Fibroblast of lung (primary cell): ENCODE measurements at regions not wholly inside any gene's neighbourhood (a gene's known extent, or its start where the extent isn't known, plus 50 kb on each side); places are given as distances from the start of the nearest gene placed in this dataset.
"Not testable (repeated sequence)": the region's sequence is repeated elsewhere in the genome, so short reads cannot be mapped to it uniquely, and the experiment has no call there.

Source experiments
- DNase-seq, 2 donors: peaks; one replicate each; pipeline versions ENCODE4 v3.0.0 to v3.0.0-alpha.2; 2010; ENCODE audit warnings: low read depth in 2 of 2
- H2AFZ ChIP-seq: 2 replicates; pipeline ENCODE4 v1.5.1; 2012; ENCODE audit warnings: low read length, control low read depth, inconsistent platforms
- H3K27ac ChIP-seq: 2 replicates; pipeline ENCODE4 v1.5.1; 2011; ENCODE audit warnings: low read length, control low read depth; ENCODE audit not compliant: insufficient read depth
- H3K27me3 ChIP-seq: 2 replicates; pipeline ENCODE4 v1.5.1; 2011; ENCODE audit warnings: mild to moderate bottlenecking, low read length; ENCODE audit not compliant: control insufficient read depth, insufficient read depth
- H3K36me3 ChIP-seq: 2 replicates; pipeline ENCODE4 v1.5.1; 2011; ENCODE audit warnings: low read length; ENCODE audit not compliant: control insufficient read depth, insufficient read depth
- H3K4me1 ChIP-seq: 2 replicates; pipeline ENCODE4 v1.5.1; 2011; ENCODE audit warnings: low read length; ENCODE audit not compliant: control insufficient read depth, insufficient read depth; ENCODE audit errors: extremely low read depth
- H3K4me2 ChIP-seq: 2 replicates; pipeline ENCODE4 v1.5.1; 2011; ENCODE audit warnings: low read length, control low read depth; ENCODE audit not compliant: insufficient read depth; ENCODE audit errors: extremely low read depth
- H3K4me3 ChIP-seq, 4 experiments: fragments of 200-600 bp in 1 of 4; sonication (generic) in 1 of 4; replicated peaks in 1 of 4; 2 replicates each; pipeline ENCODE4 v1.5.1; 2011 to 2016; ENCODE audit warnings: low read length in 4 of 4, low read depth in 3 of 4, mild to moderate bottlenecking in 3 of 4, control low read depth in 2 of 4, inconsistent platforms in 1 of 4, mixed read lengths in 1 of 4; ENCODE audit not compliant: insufficient read depth in 1 of 4; ENCODE audit errors: control extremely low read depth in 1 of 4
- H3K79me2 ChIP-seq: 2 replicates; pipeline ENCODE4 v1.5.1; 2012; ENCODE audit warnings: mild to moderate bottlenecking, low read length, inconsistent platforms; ENCODE audit not compliant: control insufficient read depth, insufficient read depth
- H3K9ac ChIP-seq: 2 replicates; pipeline ENCODE4 v1.5.1; 2011; ENCODE audit warnings: mild to moderate bottlenecking, low read length, control low read depth; ENCODE audit not compliant: insufficient read depth
- H3K9me3 ChIP-seq: 2 replicates; pipeline ENCODE4 v1.5.1; 2012; ENCODE audit warnings: low read depth, low read length; ENCODE audit not compliant: control insufficient read depth, insufficient read depth
- H4K20me1 ChIP-seq: 2 replicates; pipeline ENCODE4 v1.5.1; 2011; ENCODE audit warnings: low read length; ENCODE audit not compliant: control insufficient read depth, insufficient read depth; ENCODE audit errors: extremely low read depth
- CTCF ChIP-seq, 2 donors: IDR thresholded peaks in 1 of 2; conservative IDR thresholded peaks in 1 of 2; 1 replicate in 1 of 2; 2 replicates in 1 of 2; pipeline ENCODE4 v1.5.1; 2011 to 2012; ENCODE audit warnings: low read length in 2 of 2, control low read depth in 1 of 2, inconsistent platforms in 1 of 2, low read depth in 1 of 2, mild to moderate bottlenecking in 1 of 2
- EZH2 ChIP-seq: IDR thresholded peaks from 2 replicates; pipeline ENCODE4 v1.5.1; 2012; ENCODE audit warnings: low read length, control low read depth, mild to moderate bottlenecking; ENCODE audit errors: missing control alignments

DNA sequence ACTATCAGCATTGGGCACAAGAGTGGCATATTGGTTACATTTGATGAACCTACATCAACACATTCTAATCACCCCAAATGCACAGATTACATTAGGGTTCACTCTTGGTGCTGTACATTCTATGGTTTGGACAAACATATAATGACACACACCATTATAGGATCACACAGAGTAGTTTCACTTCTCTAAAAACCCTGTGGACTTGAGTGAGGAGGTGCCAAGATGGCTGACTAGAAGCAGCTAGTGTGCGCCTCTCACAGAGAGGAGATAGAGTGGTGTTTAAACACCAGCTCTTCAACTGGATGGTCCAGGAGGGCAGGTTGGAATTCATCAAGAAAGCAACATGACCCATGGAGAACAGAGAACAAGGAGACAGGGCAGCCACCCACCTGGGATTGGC is 265.6 kb downstream of the TDRD3 start:
- no peak for TF ChIP-seq EZH2
- TF ChIP-seq CTCF (conservative IDR thresholded peaks at IDR 0.05 in 1 of 2, IDR thresholded peaks at IDR 0.05 in 1 of 2; ENCODE audit: low read depth in 1 of 2, low read length in 2 of 2): no peak

GRCh38 chr13:60661521-60661920 is 264.5 kb downstream of the TDRD3 start:
- Histone ChIP-seq H3K4me3 (no peak overlapping the region), H4K20me1 (no peaks in the 10 kb centered on the region), H3K79me2 (no peaks in the 10 kb centered on the region), H3K9me3 (no peaks in the 10 kb centered on the region), H3K4me1 (no peaks in the 10 kb centered on the region), H3K4me2 (no peak overlapping the region), H3K27ac (no peak overlapping the region), H3K27me3 (no peaks in the 10 kb centered on the region), H3K36me3 (no peaks in the 10 kb centered on the region), H2AFZ (no peak overlapping the region), H3K9ac (no peak overlapping the region)
- no peak for DNase-seq
- TF ChIP-seq CTCF (conservative IDR thresholded peaks at IDR 0.05 in 1 of 2, IDR thresholded peaks at IDR 0.05 in 1 of 2; ENCODE audit: low read depth in 1 of 2, low read length in 2 of 2): no peak
- no peak for TF ChIP-seq EZH2

More for the DNA sequence above, 265.6 kb downstream of the TDRD3 start:
- no peak overlapping the region for H3K27ac ChIP-seq
- no peaks in the 10 kb centered on the region for H3K79me2 ChIP-seq
- H3K4me1 ChIP-seq: no peaks in the 10 kb centered on the region
- no peaks in the 10 kb centered on the region for H3K9me3 ChIP-seq
- H3K9ac ChIP-seq: no peak overlapping the region
- DNase-seq: no peak
- H4K20me1 ChIP-seq: no peaks in the 10 kb centered on the region
- no peaks in the 10 kb centered on the region for H3K27me3 ChIP-seq
- no peak overlapping the region for H3K4me2 ChIP-seq
- no peaks in the 10 kb centered on the region for H3K36me3 ChIP-seq
- H2AFZ ChIP-seq: no peak overlapping the region
- H3K4me3 ChIP-seq: no peak overlapping the region

- H3K4me1 ChIP-seq, H2AFZ ChIP-seq, H3K9me3 ChIP-seq, H3K27me3 ChIP-seq, H3K79me2 ChIP-seq, H4K20me1 ChIP-seq, H3K27ac ChIP-seq, DNase-seq, H3K4me3 ChIP-seq, H3K36me3 ChIP-seq, H3K4me2 ChIP-seq, H3K9ac ChIP-seq: not testable (repeated sequence)
Measured at GRCh38 chr13:60657586-60657985, 260.6 kb downstream of the TDRD3 start.
